Loucy (cell line): ENCODE measurements at regions not wholly inside any gene's neighbourhood (a gene's known extent, or its start where the extent isn't known, plus 50 kb on each side); places are given as distances from the start of the nearest gene placed in this dataset.
"Not testable (repeated sequence)": the region's sequence is repeated elsewhere in the genome, so short reads cannot be mapped to it uniquely, and the experiment has no call there.

Experiments
- H2AFZ ChIP-seq: fragments of 200-600 bp; sonication (generic); 2 replicates; pipeline ENCODE4 v1.6.0; 2016; ENCODE audit warnings: antibody characterized with exemption, mild to moderate bottlenecking, low read length, moderate library complexity
- H3F3A ChIP-seq: fragments of 200-600 bp; 2 replicates; pipeline ENCODE4 v1.6.0; 2016; ENCODE audit warnings: antibody characterized with exemption, low read depth, mild to moderate bottlenecking
- H3K27me3 ChIP-seq: fragments of 200-600 bp; sonication (generic); 2 replicates; pipeline ENCODE4 v1.6.1; 2014; ENCODE audit warnings: low read length, mild to moderate bottlenecking; ENCODE audit not compliant: insufficient read depth, poor library complexity, severe bottlenecking
- H3K36me3 ChIP-seq: fragments of 200-600 bp; sonication (generic); 2 replicates; pipeline ENCODE4 v1.6.1; 2016; ENCODE audit warnings: low read length; ENCODE audit not compliant: insufficient read depth
- H3K4me1 ChIP-seq: fragments of 200-600 bp; sonication (generic); 2 replicates; pipeline ENCODE4 v1.5.1; 2014; ENCODE audit warnings: low read length, mild to moderate bottlenecking; ENCODE audit not compliant: insufficient read depth, poor library complexity, severe bottlenecking
- H3K4me2 ChIP-seq: fragments of 200-600 bp; sonication (generic); 2 replicates; pipeline ENCODE4 v1.6.0; 2014; ENCODE audit warnings: antibody characterized with exemption, low read length, low read depth, mild to moderate bottlenecking; ENCODE audit not compliant: poor library complexity, severe bottlenecking
- H3K4me3 ChIP-seq: fragments of 200-600 bp; sonication (generic); 2 replicates; pipeline ENCODE4 v1.5.1; 2014; ENCODE audit warnings: low read length, mild to moderate bottlenecking, mixed read lengths; ENCODE audit not compliant: poor library complexity, severe bottlenecking
- H3K79me2 ChIP-seq: fragments of 200-600 bp; sonication (generic); 2 replicates; pipeline ENCODE4 v1.6.1; 2014; ENCODE audit warnings: low read length; ENCODE audit not compliant: insufficient read depth
- H3K9ac ChIP-seq: fragments of 200-600 bp; sonication (generic); 2 replicates; pipeline ENCODE4 v1.6.0; 2014; ENCODE audit warnings: mild to moderate bottlenecking, low read depth, low read length, moderate library complexity; ENCODE audit not compliant: poor library complexity, severe bottlenecking
- H3K9me2 ChIP-seq: fragments of 200-600 bp; sonication (generic); replicated peaks from 2 replicates; pipeline ENCODE4 v1.6.1; 2016; ENCODE audit warnings: low read depth, low read length, mixed read lengths
- H3K9me3 ChIP-seq: fragments of 200-600 bp; sonication (generic); 2 replicates; pipeline ENCODE4 v1.6.1; 2014; ENCODE audit warnings: mild to moderate bottlenecking, antibody characterized with exemption, low read length, low read depth; ENCODE audit not compliant: insufficient read depth
- H4K20me1 ChIP-seq: fragments of 200-600 bp; sonication (generic); 2 replicates; pipeline ENCODE4 v1.6.0; 2014; ENCODE audit warnings: antibody characterized with exemption, low read length, mild to moderate bottlenecking; ENCODE audit not compliant: insufficient read depth, poor library complexity, severe bottlenecking
- EZH2phosphoT487 ChIP-seq: fragments of 200-600 bp; IDR thresholded peaks from 2 replicates; pipeline ENCODE4 v1.6.1; 2018; ENCODE audit warnings: antibody characterized with exemption, mild to moderate bottlenecking, moderate library complexity, borderline replicate concordance
- TF ChIP-seq, protein P1 (sequence below): fragments of 200-600 bp; sonication (generic); conservative IDR thresholded peaks from 2 replicates; pipeline ENCODE4 v1.5.1; 2014; ENCODE audit warnings: mild to moderate bottlenecking, antibody characterized with exemption, low read length

DNA sequence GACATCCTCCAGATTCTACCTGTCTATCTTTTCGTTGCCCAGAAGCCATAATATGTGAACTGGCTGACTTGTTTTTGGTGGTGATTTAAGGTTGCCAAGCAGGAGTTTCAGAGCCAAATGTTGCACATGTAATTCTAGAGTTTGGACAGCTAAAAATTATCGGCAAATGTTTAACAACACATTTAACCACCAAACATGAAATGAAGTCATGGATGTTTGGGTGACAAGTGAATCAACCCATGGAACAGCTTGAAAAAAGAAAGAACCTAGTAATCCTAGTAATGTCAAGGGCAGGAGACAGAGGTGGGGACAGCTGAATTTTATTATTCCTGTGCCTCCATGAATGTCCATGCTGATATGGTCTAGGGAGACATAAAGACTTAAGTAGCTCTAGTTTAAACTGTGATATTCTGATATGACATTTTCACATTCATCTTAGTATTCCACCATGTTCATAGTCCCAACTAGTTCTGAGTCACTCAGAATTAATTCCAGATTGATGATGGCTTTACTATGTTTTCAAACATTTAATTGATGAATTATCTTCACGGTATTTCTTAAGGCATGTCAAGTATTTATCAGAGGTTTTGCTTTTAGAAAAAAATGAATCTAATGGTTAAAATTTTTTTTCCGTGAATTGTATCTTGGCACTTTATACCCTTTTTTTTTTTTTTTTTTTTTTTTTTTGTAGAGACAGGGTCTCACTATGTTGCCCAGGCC is 101.7 kb downstream of the SOCS6 start:
- H3K9me3 ChIP-seq: no peaks in the 10 kb centered on the region
- no peak overlapping the region for H2AFZ ChIP-seq
- H3K4me2 ChIP-seq: no peak overlapping the region
- H3K4me1 ChIP-seq: no peaks in the 10 kb centered on the region
- H3K4me3 ChIP-seq: no peak overlapping the region
- H3K27me3 ChIP-seq: no peaks in the 10 kb centered on the region
- no peaks in the 10 kb centered on the region for H3F3A ChIP-seq
- no peaks in the 10 kb centered on the region for H3K36me3 ChIP-seq
- H3K9me2 ChIP-seq: no peaks in the 10 kb centered on the region
- H3K79me2 ChIP-seq: no peaks in the 10 kb centered on the region
- H3K9ac ChIP-seq: no peak overlapping the region
- TF ChIP-seq EZH2phosphoT487: no peak
- TF ChIP-seq, protein P1, sequence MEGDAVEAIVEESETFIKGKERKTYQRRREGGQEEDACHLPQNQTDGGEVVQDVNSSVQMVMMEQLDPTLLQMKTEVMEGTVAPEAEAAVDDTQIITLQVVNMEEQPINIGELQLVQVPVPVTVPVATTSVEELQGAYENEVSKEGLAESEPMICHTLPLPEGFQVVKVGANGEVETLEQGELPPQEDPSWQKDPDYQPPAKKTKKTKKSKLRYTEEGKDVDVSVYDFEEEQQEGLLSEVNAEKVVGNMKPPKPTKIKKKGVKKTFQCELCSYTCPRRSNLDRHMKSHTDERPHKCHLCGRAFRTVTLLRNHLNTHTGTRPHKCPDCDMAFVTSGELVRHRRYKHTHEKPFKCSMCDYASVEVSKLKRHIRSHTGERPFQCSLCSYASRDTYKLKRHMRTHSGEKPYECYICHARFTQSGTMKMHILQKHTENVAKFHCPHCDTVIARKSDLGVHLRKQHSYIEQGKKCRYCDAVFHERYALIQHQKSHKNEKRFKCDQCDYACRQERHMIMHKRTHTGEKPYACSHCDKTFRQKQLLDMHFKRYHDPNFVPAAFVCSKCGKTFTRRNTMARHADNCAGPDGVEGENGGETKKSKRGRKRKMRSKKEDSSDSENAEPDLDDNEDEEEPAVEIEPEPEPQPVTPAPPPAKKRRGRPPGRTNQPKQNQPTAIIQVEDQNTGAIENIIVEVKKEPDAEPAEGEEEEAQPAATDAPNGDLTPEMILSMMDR: no peak
- H4K20me1 ChIP-seq: no peaks in the 10 kb centered on the region

DNA sequence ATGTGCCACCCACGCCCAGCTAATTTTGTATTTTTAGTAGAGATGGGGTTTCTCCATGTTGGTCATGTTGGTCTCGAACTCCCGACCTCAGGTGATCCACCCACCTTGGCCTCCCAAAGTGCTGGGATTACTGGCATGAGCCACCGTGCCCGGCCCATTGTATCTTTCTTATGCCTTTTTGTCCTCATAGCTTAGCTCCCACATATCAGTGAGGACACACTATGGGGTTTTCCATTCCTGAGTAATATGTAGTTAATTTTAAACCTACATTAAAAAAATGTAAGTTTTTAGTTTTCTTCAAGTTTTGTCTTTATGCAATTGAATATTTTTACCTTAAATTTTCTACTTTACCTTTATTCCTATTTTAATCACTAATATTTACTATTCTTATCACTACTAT is 100.2 kb downstream of the SOCS6 start:
- not testable (repeated sequence) for H2AFZ ChIP-seq, H3K4me3 ChIP-seq, H3K4me2 ChIP-seq, H3K36me3 ChIP-seq, H3K9ac ChIP-seq, H4K20me1 ChIP-seq, H3K9me3 ChIP-seq, H3K79me2 ChIP-seq, H3K27me3 ChIP-seq, H3K4me1 ChIP-seq, H3F3A ChIP-seq, H3K9me2 ChIP-seq

DNA sequence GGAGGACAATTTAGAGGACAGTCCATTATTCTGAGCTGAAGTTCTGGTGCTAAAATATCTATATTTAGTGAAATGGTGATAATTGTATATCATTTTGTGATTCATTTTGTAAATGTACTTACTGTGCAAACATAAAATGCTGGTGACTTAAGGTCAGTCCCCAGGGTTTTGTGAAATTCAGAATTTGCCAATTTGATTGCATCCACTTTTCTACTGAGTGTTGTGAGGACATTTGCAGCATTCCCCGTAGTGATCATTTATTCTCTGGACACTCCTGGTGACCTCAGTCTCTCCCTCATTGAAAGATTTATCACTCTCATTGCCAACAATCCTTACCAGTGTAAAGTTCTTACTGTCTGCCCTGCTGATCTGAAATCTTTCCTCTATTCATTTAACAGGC is 98.2 kb downstream of the SOCS6 start:
- Histone ChIP-seq H3K27me3 (no peaks in the 10 kb centered on the region), H3K9me3 (no peaks in the 10 kb centered on the region), H4K20me1 (no peaks in the 10 kb centered on the region), H3K79me2 (no peaks in the 10 kb centered on the region), H3K4me2 (no peak overlapping the region), H3K9me2 (no peaks in the 10 kb centered on the region), H3K4me1 (no peaks in the 10 kb centered on the region), H3K4me3 (no peak overlapping the region), H3K9ac (no peak overlapping the region), H3K36me3 (no peaks in the 10 kb centered on the region), H2AFZ (no peak overlapping the region), H3F3A (no peaks in the 10 kb centered on the region)
- TF ChIP-seq, protein P1: no peak
- TF ChIP-seq EZH2phosphoT487: no peak

DNA sequence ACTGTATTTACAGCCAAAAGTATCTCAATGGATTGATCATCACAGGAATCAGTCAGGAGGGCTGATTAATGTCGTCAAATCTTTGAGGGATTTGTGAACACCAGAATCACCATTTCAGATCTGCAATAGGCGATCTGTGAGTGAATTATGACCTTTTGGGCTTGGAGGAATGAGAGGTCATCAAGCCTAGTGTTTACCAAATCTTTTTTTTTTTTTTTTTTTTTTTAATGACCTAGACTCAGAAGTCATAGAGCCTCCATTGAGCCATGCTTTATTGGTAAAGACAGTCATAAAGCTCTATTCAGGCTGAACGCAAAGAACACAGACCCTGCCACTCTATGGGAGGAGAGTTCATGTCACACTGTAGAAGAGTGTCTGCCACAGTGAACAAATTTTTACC is 97.7 kb downstream of the SOCS6 start:
- Histone ChIP-seq H3K4me1 (no peaks in the 10 kb centered on the region), H3K79me2 (no peaks in the 10 kb centered on the region), H3K27me3 (no peaks in the 10 kb centered on the region), H3K9me2 (no peaks in the 10 kb centered on the region), H3K9ac (no peak overlapping the region), H4K20me1 (no peaks in the 10 kb centered on the region), H3K4me2 (no peak overlapping the region), H2AFZ (no peak overlapping the region), H3F3A (no peaks in the 10 kb centered on the region), H3K9me3 (no peaks in the 10 kb centered on the region), H3K4me3 (no peak overlapping the region), H3K36me3 (no peaks in the 10 kb centered on the region)
- no peak for TF ChIP-seq EZH2phosphoT487
- TF ChIP-seq, protein P1: no peak
